ENCODE measurements at regions not wholly inside any gene's neighbourhood (a gene's known extent, or its start where the extent isn't known, plus 50 kb on each side); places are given as distances from the start of the nearest gene placed in this dataset.

GRCh38 chr13:104473936-104474335, 1407.7 kb upstream of the SLC10A2 start:
- Histone ChIP-seq H3K27ac (ENCODE audit: extremely low read depth, low read depth, low read length) (no peak overlapping the region), H3K4me1 (ENCODE audit: control insufficient read depth, insufficient read depth, low read length) (no peaks in the 10 kb centered on the region), H3K9me3 (ENCODE audit: control insufficient read depth, insufficient read depth, low read depth, low read length) (no peaks in the 10 kb centered on the region), H3K4me3 (ENCODE audit: low read depth, low read length) (no peak overlapping the region), H3K36me3 (ENCODE audit: control insufficient read depth in 2 of 2, insufficient read depth in 1 of 2, low read length in 2 of 2) (no peaks in the 10 kb centered on the region)
- ChIA-PET POLR2A (no interaction called here), CTCF (no interaction called here)
- TF ChIP-seq ZIC2 (tag by site-specific recombination; IDR thresholded peaks at IDR 0.05), result no peak
- TF ChIP-seq ZNF404 (tag by site-specific recombination; IDR thresholded peaks at IDR 0.05), result no peak

GRCh38 chr13:104466016-104466415, 1399.8 kb upstream of the SLC10A2 start:
- H3K4me3 ChIP-seq (ENCODE audit: low read depth, low read length), result no peak overlapping the region
- no peaks in the 10 kb centered on the region for H3K4me1 ChIP-seq (ENCODE audit: control insufficient read depth, insufficient read depth, low read length)
- H3K9me3 ChIP-seq (ENCODE audit: control insufficient read depth, insufficient read depth, low read depth, low read length), result no peaks in the 10 kb centered on the region
- no peak overlapping the region for H3K27ac ChIP-seq (ENCODE audit: extremely low read depth, low read depth, low read length)
- ChIA-PET POLR2A (no interaction called here), CTCF (no interaction called here)
- H3K36me3 ChIP-seq (ENCODE audit: control insufficient read depth in 2 of 2, insufficient read depth in 1 of 2, low read length in 2 of 2), result no peaks in the 10 kb centered on the region
- no peak for TF ChIP-seq ZSCAN5A (tag by site-specific recombination; IDR thresholded peaks at IDR 0.05)
- TF ChIP-seq SCRT2 (tag by site-specific recombination; IDR thresholded peaks at IDR 0.05), result no peak
- TF ChIP-seq ZNF768 (tag by site-specific recombination; IDR thresholded peaks at IDR 0.05), result no peak
- TF ChIP-seq ZNF391 (tag by site-specific recombination; IDR thresholded peaks at IDR 0.05; ENCODE audit: borderline replicate concordance, low read depth), result no peak
- no peak for TF ChIP-seq ZNF501 (tag by site-specific recombination; IDR thresholded peaks at IDR 0.05)
- no peak for TF ChIP-seq ZEB2 (tag by site-specific recombination; IDR thresholded peaks at IDR 0.05)
- TF ChIP-seq ZNF311 (tag by site-specific recombination; IDR thresholded peaks at IDR 0.05; ENCODE audit: borderline replicate concordance), result no peak
- TF ChIP-seq ZNF302 (tag by site-specific recombination; IDR thresholded peaks at IDR 0.05; ENCODE audit: low read depth), result no peak
- no peak for TF ChIP-seq MEIS1 (CRISPR knock-in tag; IDR thresholded peaks at IDR 0.05; ENCODE audit: borderline replicate concordance)
- no peak for TF ChIP-seq ZNF560 (tag by site-specific recombination; IDR thresholded peaks at IDR 0.05; ENCODE audit: borderline replicate concordance)
- no peak for TF ChIP-seq SP2 (tag by site-specific recombination; IDR thresholded peaks at IDR 0.05)
- TF ChIP-seq ZBTB17 (tag by site-specific recombination; IDR thresholded peaks at IDR 0.05), result no peak
- no peak for TF ChIP-seq ZBTB6 (tag by site-specific recombination; IDR thresholded peaks at IDR 0.05)
- TF ChIP-seq ZNF549 (tag by site-specific recombination; IDR thresholded peaks at IDR 0.05), result no peak
- TF ChIP-seq OVOL3 (tag by site-specific recombination; IDR thresholded peaks at IDR 0.05), result no peak
- TF ChIP-seq ZSCAN23 (tag by site-specific recombination; IDR thresholded peaks at IDR 0.05), result no peak
- no peak for TF ChIP-seq ZNF280D (tag by site-specific recombination; IDR thresholded peaks at IDR 0.05)
- no peak for TF ChIP-seq BCL11B (tag by site-specific recombination; IDR thresholded peaks at IDR 0.05; ENCODE audit: low read depth)
